ENCODE measurements at regions not wholly inside any gene's neighbourhood (a gene's known extent, or its start where the extent isn't known, plus 50 kb on each side); places are given as distances from the start of the nearest gene placed in this dataset.

- TF ChIP-seq CTCF (IDR thresholded peaks at IDR 0.05; ENCODE audit: low read depth, low read length, missing control alignments), result no peak
- DNase-seq (ENCODE audit: extremely low read depth, low read depth), result no peak
Measured at GRCh38 chr7:46214526-46214925, 293.5 kb upstream of the IGFBP3 start.

DNA sequence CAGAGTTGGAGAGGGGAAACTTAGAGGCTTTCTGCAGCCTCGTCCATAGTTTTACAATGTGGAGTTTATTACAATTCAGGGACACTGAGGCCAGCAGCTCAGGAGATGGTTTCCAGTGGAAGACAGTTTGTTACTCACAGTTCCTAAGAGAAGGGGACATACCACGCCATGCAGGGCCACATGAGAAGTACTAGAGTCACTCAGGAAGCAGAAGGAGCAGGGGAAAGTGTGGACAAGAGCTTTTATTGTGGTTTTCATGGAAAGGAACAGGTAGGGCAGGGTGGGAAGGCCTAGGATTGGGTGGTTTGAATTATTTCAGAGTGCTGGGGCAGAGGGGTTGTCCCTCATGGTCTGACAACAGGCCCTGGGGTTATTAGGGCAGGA lies 292.1 kb upstream of the IGFBP3 start:
- no peak overlapping the region for H3K4me3 ChIP-seq (replicated peaks; ENCODE audit: low read depth, low read length)
- TF ChIP-seq CTCF (IDR thresholded peaks at IDR 0.05; ENCODE audit: low read depth, low read length, missing control alignments), result no peak
- DNase-seq (ENCODE audit: extremely low read depth, low read depth), result no peak

More at GRCh38 chr7:46214526-46214925, 293.5 kb upstream of the IGFBP3 start:
- no peak overlapping the region for H3K4me3 ChIP-seq (replicated peaks; ENCODE audit: low read depth, low read length)

DNA sequence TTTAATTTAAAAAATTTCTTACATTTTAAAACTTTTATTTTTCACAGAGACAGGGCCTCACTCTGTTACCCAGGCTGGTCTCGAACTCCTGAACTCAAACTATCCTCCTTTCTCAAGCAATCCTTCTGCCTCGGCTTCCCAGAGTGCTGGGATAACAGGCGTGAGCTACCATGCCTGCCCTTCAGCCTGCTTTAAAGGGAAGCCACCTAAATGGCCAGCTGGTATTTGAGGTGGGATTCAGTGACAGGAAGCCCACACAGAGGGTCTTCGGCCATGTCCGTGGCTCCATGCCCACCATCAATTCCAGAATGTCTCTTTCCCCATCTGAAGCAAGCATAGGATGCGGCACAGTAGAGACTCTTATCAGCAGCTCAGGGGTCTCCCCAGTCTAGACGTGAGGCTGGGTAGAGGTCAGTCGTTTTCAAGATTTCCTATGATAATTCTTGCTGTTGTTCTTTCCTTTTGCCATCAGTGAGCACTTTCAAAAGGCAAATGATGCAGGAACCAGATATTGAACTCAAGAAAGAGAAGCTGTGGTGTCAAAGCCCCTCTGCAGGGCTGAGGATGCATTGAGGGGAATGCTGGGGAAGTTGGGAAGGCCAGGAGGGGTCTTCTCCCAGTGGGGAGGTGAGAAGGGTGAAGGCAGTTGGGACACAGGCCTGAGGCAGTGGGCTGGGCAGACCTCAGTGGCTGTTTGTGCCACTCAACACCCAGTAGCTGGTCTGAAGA lies 291.5 kb upstream of the IGFBP3 start:
- no peak for DNase-seq (ENCODE audit: extremely low read depth, low read depth)
- no peak for TF ChIP-seq CTCF (IDR thresholded peaks at IDR 0.05; ENCODE audit: low read depth, low read length, missing control alignments)
- H3K4me3 ChIP-seq (replicated peaks; ENCODE audit: low read depth, low read length), result no peak overlapping the region

DNA sequence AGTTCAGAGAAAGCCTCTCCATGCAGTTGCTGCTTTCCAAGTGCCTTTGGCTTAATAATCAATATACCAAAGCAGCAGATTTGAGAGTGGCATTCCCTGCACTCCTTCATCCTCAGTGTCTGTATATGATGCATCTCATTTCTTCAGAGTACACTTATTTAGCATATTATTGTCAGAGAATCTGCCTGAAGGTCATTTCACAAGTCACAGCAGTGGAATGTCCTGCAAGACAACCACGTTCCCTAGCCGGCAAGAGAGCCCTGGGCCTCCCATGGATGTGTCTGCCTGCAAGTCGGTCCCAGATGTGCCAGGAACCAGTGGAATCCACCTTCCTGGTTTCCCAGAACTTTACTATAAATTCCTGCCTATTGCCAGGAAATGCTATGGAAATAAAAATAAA lies 289.4 kb upstream of the IGFBP3 start:
- TF ChIP-seq CTCF (IDR thresholded peaks at IDR 0.05; ENCODE audit: low read depth, low read length, missing control alignments), result no peak
- H3K4me3 ChIP-seq (replicated peaks; ENCODE audit: low read depth, low read length), result no peak overlapping the region

DNA sequence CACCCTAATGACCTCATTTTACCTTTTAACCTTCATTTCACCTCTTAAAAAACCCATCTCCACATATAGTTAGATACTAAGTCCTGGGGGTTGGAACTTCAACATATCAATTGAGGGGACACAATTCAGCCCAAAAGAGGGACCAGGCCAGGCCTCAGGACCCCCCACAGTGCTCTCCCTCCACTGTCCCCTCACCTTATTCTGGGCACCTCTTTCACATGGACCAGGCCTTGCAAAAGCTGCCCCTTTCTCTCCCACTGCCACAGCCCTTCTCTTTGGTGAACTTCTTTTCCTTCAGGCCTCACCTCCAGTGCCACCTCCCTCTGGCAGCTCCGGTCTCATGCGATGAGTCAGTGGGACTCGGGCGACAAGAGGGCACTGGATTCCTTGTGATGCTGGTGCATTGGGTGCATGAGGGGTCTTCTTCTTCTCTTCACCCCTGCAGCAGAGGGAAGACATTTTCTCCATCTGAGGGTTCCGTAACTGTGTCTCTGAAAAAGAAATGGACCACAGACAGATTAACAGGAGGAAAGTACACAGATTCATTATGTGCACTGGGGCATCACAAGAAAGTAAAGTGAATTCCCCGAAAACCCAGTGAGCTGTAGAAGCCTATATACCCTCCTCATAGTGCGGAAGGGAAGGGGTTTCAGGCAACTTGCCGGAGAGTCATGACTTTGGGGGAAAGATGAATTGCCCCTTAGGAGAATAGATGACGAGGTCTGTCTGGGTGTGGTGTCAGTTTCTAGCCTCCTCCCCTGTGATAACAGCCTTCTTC lies 288.7 kb upstream of the IGFBP3 start:
- no peak overlapping the region for H3K4me3 ChIP-seq (replicated peaks; ENCODE audit: low read depth, low read length)
- TF ChIP-seq CTCF (IDR thresholded peaks at IDR 0.05; ENCODE audit: low read depth, low read length, missing control alignments), result no peak
- DNase-seq (ENCODE audit: extremely low read depth, low read depth), result no peak

More for the DNA sequence above, 289.4 kb upstream of the IGFBP3 start:
- DNase-seq (ENCODE audit: extremely low read depth, low read depth), result no peak

DNA sequence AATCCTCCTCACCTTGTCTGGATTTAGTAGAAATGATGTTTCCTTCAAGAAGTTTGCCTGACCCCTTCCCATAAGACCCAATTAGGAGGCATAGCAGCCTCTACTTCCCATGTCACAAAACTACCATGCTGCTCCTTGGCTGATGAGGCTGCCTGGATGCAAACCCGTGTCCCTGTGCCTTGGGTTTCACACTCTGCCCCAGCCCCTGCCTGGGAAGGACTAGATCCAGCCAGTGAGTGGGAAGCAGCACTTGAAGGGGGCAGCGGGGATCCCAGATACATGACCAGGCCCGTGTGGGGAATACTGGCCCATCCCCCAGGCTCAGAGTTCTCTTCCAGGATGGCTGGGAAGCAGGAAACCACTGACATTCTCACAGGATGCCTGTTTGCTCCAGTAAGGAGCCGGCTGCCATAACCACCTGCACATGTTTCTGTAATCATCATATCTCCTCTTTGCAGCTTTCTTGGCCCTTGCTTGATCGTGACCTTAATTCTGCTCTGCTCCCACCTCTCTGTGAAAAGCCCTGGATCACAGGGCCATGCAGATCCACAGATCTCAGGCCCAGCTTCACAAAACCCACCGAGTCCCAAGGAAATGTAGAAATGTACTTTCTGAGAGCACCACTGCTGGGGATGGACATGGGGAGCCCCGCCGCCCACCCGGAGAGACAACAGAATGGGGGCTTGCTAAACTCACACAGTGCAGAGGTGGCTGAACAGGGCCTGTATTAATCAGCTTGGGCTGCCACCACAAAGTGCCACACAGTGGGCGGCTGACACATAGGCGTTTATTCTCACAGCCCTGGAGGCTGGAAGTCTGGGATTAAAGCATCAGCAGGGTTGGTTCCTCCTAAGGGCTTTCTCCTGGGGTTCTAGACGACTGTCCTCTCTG lies 287.8 kb upstream of the IGFBP3 start:
- no peak for TF ChIP-seq CTCF (IDR thresholded peaks at IDR 0.05; ENCODE audit: low read depth, low read length, missing control alignments)
- DNase-seq (ENCODE audit: extremely low read depth, low read depth), result no peak
- H3K4me3 ChIP-seq (replicated peaks; ENCODE audit: low read depth, low read length), result no peak overlapping the region

All from HFF-Myc (cell line).